HG03575 (cell line): ENCODE measurements at regions not wholly inside any gene's neighbourhood (a gene's known extent, or its start where the extent isn't known, plus 50 kb on each side); places are given as distances from the start of the nearest gene placed in this dataset.
"Not testable (repeated sequence)": the region's sequence is repeated elsewhere in the genome, so short reads cannot be mapped to it uniquely, and the experiment has no call there.

ENCODE experiments used
- ATAC-seq: cut with Tn5 transposase; IDR thresholded peaks from one replicate; pipeline ENCODE4 v1.9.1; 2021; ENCODE audit not compliant: unreplicated experiment, insufficient number of reproducible peaks, low FRiP score; ENCODE audit errors: extremely low read depth

DNA sequence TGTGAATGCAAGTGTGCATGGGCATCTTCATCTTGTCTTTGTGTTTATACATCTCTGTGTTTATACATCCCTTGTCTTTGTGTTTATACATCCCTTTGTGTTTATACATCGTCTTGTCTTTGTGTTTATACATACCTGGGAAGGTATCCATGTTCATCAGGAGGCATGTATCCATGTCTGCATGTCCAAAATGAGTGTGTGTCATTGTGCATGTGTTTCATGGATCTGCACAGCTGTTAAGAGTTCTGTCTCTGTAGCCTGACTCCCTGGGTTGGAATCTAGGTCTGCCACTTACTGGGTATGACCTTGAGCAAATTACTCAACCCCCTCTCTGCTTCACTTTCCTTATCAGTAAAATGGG lies 50.1 kb upstream of the SIRPA start:
- no peak for ATAC-seq

DNA sequence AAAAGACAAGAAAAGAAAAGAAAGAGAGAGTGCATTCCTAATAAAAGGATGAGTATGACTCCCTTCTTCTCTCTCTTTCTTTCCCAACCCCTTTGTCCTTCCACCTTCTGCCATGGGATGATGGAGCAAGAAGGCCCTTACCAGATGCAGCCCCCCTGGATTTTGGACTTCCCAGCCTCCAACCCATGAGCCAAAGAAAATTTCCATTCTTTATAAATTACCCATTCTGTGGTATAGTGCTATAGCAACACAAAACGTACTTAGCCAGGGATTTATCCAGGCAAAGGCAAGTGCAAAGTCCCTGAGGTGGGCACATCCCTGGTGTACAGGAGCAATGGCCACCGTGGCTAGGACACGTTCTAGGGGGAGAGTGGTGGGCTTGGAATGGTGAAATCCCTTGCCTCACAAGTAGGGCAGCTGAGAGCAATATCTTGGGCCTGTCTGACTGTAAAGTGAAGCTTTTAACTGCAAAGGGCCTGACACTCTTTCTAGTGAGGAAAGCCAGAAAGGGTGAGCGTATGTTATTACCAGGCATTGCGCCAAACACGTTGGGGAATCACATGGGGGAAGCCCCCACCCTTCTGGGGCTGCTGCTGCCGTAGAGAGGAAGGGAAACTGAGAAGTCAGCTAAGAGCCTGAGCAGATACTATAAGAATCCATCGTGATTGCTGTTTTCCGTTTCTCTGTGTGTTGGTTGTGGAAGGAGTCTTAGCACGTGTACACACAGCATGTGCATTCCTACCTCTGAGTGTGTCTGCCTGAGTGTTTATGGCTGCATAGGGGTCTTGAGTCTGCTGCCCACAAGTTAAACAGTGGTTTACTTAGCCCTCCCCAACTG lies 50.7 kb upstream of the SIRPA start:
- ATAC-seq: peak; percentile 87

DNA sequence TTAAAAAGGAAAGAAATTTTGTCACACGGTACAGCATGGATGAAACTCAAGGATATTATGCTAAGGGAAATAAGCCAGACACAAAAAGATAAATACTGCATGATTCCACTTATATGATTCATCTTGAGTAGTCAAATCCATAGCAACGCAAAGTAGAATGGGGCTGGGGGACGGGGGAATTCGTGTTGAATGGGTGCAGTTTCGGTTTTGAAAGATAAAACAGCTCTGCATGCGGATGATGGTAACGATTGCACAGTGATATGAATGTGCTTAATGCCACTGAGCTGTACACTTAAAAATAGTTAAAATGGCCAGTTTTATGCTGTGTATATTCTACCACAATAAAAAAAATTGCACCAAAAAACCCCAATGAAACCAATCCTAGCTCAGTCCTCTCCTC lies 52.9 kb upstream of the SIRPA start:
- no peak for ATAC-seq

DNA sequence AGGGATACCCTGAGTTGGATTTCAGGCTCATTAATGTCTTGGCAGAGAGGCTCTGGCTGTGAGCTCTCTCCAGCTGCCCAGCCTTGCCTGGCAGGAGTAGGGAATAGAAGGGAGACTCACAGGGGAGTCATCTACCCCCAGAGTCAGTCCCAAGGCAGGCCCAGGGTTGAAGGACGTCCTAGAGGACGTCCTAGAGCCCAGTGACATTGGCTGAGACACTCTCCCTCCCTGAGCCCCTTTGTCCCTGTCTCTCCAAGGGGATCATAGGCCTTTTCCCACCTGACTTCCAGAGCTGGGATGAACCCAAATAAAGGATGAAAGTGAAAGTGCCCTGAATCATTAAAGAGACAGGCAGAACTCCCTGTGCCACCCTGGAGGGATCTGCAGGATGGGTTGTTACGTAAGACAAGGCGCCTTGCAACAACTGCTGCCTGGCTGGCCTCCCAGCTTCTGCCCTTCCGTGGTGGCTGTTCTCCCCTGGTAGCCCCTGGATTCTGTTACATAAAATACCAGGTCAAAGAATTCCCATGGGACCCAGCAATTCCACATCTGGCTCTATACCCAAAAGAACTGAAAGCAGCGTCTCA lies 53.6 kb upstream of the SIRPA start:
- ATAC-seq: no peak

DNA sequence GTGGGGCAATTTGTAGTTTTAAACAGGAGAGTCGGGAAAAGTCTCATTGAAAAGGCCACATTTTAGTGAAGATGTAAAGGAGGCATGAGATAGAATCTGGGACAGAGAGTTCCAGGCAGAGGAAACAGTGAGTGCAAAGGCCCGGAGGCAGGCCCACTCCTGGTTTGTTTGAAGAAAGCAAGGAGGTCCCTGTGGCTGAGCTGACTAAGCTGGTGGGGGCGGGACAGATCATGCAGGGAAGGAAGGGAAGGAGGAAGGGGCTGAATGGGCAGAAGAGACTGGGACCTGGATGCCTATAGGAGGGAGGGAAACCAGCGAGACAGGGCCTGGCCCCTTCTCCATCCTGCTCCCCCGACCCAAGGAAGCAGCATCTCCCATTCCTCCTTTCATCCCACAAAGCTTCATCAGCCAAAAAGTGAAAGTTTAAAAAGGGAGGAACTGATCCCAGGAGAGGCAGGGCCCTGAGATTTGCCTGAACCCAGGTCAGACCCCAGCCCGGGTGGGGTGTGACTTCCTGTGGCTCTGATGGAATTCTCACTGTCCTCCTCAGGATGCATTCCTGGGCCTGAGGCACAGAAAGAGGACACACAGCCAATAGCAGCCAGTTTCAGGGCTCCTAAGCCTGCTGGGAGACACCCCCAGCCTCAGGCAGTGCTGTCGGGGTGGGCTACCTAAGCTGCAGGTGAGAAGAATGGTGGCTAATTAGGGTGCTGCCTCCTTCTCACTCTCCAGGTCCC lies 54.2 kb upstream of the SIRPA start:
- no peak for ATAC-seq

DNA sequence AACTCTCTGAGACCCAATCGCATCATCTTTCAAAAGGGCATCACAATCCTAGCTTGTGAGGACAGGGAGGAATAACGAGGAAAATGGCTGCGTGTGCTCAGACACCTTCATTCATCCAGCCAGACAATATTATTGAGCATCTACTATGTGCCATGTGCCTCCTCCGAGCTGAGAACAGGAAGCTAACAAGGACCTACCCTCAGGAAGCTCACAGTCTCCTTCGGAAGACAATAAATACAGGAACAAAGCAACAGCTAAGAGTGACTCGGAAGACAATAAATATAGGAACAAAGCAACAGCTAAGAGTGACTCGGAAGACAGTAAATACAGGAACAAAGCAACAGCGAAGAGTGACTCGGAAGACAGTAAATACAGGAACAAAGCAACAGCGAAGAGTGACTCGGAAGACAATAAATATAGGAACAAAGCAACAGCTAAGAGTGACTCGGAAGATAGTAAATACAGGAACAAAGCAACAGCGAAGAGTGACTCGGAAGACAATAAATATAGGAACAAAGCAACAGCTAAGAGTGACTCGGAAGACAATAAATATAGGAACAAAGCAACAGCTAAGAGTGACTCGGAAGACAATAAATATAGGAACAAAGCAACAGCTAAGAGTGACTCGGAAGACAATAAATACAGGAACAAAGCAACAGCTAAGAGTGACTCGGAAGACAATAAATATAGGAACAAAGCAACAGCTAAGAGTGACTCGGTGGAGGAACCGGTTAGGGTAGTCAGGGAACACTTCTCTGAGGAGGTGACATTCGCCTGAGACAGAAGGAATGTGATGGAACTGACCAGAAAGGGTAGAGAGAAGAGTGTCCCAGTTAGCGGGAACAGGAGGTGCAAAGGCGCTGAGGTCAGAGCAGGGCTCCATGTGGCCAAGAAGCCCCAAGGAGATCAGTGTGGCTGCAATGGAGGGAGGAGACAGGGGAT lies 55.6 kb upstream of the SIRPA start:
- not testable (repeated sequence) for ATAC-seq

DNA sequence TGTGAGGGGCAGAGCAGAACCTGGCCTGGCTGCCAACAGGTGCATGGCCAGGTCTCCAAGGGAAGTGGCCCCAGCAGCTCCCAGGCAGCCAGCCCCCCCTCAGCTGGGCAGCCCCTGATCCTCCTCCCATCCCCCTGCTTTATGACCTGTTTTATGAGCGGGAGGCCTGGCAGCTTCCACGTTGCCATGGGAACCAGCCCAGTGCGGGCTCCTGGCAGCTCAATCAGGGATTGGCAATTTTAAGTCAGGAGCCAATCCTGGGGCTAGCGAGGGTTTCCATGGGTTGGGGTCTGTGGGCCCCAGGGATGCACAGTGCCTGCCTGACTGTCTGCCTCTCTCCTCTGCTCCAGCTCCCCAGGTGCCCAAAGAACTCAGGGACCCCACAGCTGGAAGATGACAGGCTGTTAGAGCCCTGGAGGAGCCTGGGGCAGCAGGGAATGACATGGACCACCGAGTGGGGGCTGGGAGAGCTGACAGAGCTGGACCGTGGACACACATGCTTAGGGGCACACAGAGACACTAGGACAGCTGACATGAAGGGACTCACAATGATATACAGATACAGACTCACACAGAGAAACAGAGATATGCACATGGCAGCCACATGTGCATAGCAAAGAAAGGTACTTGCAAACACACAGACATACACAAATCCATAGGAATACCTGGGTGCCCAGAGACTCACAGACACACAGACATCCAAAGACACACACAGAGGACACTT lies 56.5 kb upstream of the SIRPA start:
- no peak for ATAC-seq

DNA sequence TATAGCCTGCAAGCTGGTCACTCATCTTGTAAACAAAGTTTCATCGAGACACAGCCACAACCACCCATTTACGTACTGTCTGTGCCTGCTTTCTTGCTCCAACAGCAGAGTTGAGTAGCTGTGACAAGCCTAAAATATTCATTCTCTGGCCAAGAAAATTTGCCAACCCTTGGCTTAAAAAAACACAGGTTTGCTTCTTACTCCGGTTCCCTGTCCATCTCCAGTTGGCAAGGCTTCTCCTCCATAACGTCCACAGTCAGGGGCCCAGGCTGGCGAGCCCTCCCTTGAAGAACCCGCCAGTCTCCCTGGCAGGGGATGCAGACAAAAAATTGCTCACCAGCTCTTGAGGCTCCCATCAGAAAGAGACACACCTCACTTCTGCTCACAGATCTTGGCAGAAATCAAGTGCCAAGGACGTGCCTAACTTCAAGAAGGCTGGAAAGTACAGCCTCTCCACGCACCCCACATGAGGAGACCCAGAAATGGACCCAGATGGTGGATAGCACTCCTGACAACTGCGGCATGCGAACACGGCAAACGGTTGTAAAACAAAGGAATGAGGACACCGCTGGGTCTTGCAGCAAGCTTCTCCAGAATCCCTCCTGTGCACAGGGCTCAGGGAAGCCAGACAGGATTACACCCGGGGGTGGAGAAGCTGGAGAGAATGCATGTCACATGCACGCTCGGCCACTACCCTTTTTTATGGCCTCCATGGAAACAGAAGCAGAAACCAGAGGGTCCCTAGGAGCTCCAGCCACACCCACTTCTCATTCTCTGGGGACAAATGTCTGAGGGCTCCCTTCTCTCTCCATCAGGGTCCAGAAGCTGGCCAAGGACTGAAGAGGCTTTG lies 59.8 kb upstream of the SIRPA start:
- ATAC-seq: no peak

DNA sequence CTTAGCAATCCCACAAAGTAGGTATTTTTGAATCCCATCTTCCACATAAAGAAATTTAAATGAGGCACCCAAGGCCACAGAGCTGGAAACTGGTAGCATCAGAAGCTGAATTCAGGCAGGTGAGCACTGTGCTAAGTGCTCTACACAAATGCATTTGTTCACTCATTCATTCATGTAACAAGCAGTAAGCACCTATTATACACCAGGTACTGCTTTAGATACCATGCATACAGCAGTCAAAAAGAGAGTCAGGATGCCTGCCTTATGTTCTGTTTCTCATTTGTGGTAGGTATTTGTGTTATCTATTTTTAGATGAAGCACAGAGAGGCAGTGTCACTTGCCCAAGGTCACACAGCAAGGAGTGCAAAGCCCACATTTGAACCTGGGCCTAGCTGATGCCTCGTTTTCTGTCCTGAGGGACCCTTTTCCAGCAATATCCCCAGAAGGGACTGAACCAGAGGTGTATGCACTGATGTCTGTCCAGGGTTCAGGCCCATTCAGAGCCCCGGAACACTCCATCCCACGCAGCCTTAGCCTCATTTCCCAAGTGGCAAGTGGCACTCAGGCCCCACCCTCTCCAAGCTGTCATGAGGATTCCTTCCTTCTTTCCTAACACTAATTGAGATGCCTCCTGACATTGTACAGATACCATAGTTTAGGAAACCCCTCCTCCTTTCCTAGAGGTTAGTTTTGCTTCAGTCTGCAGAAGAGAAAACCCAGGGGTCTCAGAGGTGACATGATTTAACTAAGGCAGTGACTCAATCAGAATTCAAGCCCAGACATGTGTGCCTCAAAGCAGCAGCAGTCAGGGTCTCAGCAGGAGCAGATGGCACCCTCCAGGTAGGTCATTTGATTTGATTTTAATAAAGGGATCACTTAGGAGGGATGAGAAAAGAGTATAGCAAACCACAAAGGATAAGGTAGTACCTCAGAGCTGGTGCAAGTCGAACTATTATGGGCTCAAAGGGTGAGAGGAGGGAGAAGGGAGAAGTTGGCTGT lies 61.2 kb upstream of the SIRPA start:
- ATAC-seq: no peak

DNA sequence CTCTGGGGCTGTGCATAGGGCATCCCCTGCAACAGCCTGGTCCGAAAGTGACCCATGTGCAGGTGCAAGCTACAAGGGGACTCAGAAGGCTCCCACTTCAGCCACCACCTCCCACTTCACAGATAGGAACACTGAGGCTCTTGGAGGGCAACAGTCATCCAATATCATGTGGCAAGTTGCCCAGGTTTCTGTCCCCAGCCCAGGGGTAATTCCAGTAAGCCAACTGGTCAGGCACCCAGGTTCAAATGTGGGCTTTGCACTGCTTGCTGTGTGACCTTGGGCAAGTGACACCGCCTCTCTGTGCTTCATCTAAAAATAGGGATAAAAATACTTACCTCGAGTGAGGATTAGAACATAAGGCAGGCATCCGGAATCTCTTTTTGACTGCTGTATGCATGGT lies 62.0 kb upstream of the SIRPA start:
- ATAC-seq: no peak

DNA sequence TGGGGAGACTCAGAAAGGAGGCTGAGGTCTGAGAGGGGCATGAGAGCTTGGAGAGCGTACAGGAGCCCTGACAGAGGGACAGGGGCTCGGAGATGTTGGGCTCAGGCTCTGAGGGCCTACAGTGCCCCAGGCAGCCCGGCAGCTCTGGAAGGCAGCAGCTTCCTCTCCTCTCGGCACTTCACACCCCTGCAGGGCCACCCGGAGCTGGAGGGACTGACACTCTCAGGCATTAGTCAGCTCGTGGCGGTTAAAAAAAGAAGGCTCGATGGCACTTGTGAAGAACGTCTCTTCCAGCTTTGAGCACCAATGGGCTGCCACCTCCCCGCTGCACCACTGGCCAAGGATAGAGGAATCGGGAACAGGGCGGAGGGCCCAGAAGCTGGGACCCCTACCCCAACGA lies 62.6 kb upstream of the SIRPA start:
- no peak for ATAC-seq

DNA sequence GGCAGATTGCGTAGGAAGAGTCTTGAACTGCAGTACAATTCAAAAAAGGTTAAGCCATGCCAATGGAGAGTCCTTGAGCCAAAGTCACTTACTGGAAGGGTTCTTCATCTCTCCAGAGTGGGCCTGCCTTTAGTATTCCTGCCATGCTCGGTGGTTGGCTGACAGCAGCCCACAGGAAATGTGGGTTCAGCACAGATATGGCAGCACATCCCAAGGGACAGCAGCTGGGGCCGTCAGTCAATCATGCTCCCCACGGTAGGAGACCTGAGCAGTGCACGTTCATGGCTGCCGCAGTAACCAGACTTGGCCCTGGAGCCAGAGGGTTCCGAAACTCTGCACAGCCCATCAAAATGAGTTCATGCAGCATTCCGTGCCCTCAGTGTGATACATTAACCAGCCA lies 63.6 kb upstream of the SIRPA start:
- ATAC-seq: no peak

DNA sequence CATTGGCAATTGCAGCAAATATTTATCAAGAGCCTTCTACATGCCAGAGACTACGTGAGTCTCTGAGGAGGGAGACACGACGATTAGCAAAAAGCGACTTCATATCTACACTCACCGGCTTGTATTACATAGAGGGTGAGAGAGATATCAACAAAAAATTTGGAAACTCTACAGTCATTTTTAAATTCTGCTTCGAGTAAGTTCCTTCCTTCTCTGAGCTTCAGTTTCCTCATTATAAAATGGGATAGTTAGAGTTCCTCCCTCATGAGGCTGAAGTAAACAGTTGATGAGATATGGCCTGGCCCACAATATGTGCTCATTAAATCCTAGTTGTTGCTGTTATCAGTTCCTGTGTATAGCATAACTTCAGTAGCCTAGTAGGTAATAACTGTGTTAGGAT lies 64.1 kb upstream of the SIRPA start:
- ATAC-seq: no peak

DNA sequence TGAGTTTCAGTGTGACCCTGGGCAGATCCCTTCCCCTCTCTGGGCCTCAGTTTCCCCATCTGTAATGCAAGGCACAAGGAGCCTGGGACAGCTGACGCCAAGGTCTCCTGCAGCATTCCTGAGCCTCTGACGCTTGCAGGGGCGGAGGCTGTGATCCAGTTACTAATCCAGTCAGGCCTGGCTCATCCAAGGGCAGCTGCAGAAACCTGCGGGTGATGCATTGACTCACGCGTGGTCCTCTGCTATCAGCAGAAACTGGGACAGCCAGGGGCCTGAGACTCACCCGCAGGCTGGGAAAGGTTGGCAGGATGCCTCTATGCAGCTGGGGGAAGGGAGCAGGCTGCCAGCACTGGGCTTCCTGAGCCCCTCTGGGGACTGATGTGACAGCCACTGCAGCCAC lies 65.0 kb upstream of the SIRPA start:
- no peak for ATAC-seq

DNA sequence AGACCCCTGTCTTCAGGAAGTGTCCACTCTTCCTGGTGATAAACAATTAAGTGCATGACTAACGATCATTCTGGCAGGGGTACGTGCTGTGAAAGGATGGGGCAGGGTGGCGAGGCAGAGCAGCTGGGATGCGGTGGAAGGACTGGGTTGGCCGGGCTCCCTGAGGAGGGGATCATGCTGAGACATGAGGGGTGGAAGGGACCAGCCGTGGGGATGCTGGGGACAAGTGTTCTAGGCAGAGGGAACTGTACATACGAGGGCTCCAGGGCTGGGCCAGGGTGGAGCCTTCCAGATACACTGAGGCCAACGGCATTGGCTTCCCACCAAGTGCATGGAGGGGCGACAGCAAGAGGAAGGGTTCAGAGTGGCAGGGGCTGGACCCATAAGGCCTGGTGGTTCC lies 65.7 kb upstream of the SIRPA start:
- no peak for ATAC-seq

DNA sequence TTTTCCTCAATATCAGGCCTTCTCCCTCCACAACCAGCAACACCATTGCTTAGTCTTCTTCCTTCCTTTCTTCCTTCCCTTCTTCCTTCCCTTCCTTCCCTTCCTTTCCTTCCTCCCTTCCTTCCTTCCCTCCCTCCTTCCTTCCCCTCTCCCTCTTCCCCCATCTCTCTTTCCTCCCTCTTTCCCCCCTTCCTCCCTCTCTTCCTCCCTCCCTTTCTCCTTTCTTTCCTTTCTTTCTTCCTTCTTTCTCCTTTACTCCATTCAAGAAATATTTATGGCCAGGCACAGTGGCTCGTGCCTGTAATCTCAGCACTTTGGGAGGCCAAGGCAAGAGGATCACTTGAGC lies 66.4 kb upstream of the SIRPA start:
- ATAC-seq: no peak
